Hepatocyte (in vitro differentiated cells): ENCODE measurements at regions not wholly inside any gene's neighbourhood (a gene's known extent, or its start where the extent isn't known, plus 50 kb on each side); places are given as distances from the start of the nearest gene placed in this dataset.

ENCODE experiments used
- DNase-seq: peaks from one replicate; pipeline ENCODE4 v3.0.0-alpha.2; 2016; ENCODE audit warnings: low spot score
- H2AFZ ChIP-seq: fragments of 200-600 bp; sonication (generic); 2 replicates; pipeline ENCODE4 v1.6.0; 2016; ENCODE audit warnings: antibody characterized with exemption, mild to moderate bottlenecking
- H3K27ac ChIP-seq: fragments of 200-600 bp; sonication (generic); 2 replicates; pipeline ENCODE4 v1.5.1; 2016; ENCODE audit warnings: mild to moderate bottlenecking
- H3K27me3 ChIP-seq: fragments of 200-600 bp; sonication (generic); 2 replicates; pipeline ENCODE4 v1.6.1; 2016
- H3K36me3 ChIP-seq: fragments of 200-600 bp; sonication (generic); replicated peaks from 2 replicates; pipeline ENCODE4 v1.5.1; 2016; ENCODE audit warnings: low read depth; ENCODE audit not compliant: insufficient read depth
- H3K4me1 ChIP-seq: fragments of 200-600 bp; sonication (generic); 2 replicates; pipeline ENCODE4 v1.5.1; 2016; ENCODE audit warnings: mild to moderate bottlenecking, moderate library complexity; ENCODE audit not compliant: insufficient read depth
- H3K4me2 ChIP-seq: fragments of 200-600 bp; sonication (generic); 2 replicates; pipeline ENCODE4 v1.6.0; 2016
- H3K4me3 ChIP-seq: fragments of 200-600 bp; sonication (generic); 2 replicates; pipeline ENCODE4 v1.5.1; 2016; ENCODE audit warnings: mild to moderate bottlenecking
- H3K79me2 ChIP-seq: fragments of 200-600 bp; sonication (generic); 2 replicates; pipeline ENCODE4 v1.6.0; 2017; ENCODE audit warnings: mild to moderate bottlenecking
- H3K9me2 ChIP-seq: fragments of 200-600 bp; sonication (generic); replicated peaks from 2 replicates; pipeline ENCODE4 v1.6.0; 2017; ENCODE audit warnings: mild to moderate bottlenecking; ENCODE audit not compliant: insufficient read depth
- H3K9me3 ChIP-seq: fragments of 200-600 bp; sonication (generic); 2 replicates; pipeline ENCODE4 v1.5.1; 2016; ENCODE audit warnings: low read depth, mild to moderate bottlenecking
- H4K20me1 ChIP-seq: fragments of 200-600 bp; sonication (generic); 2 replicates; pipeline ENCODE4 v1.6.0; 2016; ENCODE audit warnings: mild to moderate bottlenecking; ENCODE audit not compliant: insufficient read depth, poor library complexity, severe bottlenecking
- EZH2 ChIP-seq: fragments of 200-600 bp; sonication (generic); IDR thresholded peaks from 2 replicates; pipeline ENCODE4 v1.6.1; 2016; ENCODE audit warnings: antibody characterized with exemption, mild to moderate bottlenecking, borderline replicate concordance
- EZH2phosphoT487 ChIP-seq: fragments of 200-600 bp; sonication (generic); IDR thresholded peaks from one replicate; pipeline ENCODE4 v1.6.1; 2018; ENCODE audit warnings: antibody characterized with exemption, mild to moderate bottlenecking, low read depth, moderate library complexity; ENCODE audit not compliant: unreplicated experiment, severe bottlenecking
- WGBS: methylation state at CpG from one replicate; pipeline ENCODE4 v1.1.6; 2016; ENCODE audit warnings: low lambda C conversion rate; ENCODE audit errors: missing lambda C conversion rate; 5-methylcytosine and 5-hydroxymethylcytosine counted together
- TF ChIP-seq, protein P1 (sequence below): fragments of 200-600 bp; sonication (generic); IDR thresholded peaks from 2 replicates; pipeline ENCODE4 v1.5.1; 2016; ENCODE audit warnings: antibody characterized with exemption, mild to moderate bottlenecking; ENCODE audit not compliant: poor library complexity

DNA sequence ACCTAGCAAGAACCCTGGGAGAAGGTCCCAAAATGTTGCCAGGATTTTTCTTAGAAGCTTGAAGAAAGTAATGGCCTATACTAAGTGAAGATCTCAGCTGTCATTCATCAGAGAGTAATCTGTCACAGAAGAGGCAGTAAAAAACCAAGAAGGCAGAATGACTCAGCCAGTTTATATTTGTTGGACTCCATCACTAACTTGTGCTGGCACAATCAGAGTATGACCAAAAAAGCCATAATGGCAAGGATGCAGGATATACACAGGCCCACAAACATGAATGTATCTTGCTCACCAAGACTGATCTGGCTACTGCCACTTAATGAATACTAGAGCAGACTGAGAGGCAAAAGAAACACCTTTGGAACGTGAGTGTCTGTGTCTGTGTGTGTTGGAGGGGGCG is 104.0 kb upstream of the POU5F2 start:
- no peaks in the 10 kb centered on the region for H3K79me2 ChIP-seq
- WGBS, result 91% methylated on average over 2 of the region's 2 CpGs
- no peak overlapping the region for H3K4me2 ChIP-seq
- no peak overlapping the region for H3K4me3 ChIP-seq
- no peaks in the 10 kb centered on the region for H3K4me1 ChIP-seq
- DNase-seq, result no peak
- H3K9me2 ChIP-seq, result no peaks in the 10 kb centered on the region
- H3K9me3 ChIP-seq, result peaks cover 10% of the 10 kb centered on the region
- H4K20me1 ChIP-seq, result no peaks in the 10 kb centered on the region
- TF ChIP-seq EZH2phosphoT487, result no peak
- TF ChIP-seq, protein P1, sequence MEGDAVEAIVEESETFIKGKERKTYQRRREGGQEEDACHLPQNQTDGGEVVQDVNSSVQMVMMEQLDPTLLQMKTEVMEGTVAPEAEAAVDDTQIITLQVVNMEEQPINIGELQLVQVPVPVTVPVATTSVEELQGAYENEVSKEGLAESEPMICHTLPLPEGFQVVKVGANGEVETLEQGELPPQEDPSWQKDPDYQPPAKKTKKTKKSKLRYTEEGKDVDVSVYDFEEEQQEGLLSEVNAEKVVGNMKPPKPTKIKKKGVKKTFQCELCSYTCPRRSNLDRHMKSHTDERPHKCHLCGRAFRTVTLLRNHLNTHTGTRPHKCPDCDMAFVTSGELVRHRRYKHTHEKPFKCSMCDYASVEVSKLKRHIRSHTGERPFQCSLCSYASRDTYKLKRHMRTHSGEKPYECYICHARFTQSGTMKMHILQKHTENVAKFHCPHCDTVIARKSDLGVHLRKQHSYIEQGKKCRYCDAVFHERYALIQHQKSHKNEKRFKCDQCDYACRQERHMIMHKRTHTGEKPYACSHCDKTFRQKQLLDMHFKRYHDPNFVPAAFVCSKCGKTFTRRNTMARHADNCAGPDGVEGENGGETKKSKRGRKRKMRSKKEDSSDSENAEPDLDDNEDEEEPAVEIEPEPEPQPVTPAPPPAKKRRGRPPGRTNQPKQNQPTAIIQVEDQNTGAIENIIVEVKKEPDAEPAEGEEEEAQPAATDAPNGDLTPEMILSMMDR, result no peak
- TF ChIP-seq EZH2, result no peak
- H3K36me3 ChIP-seq, result no peaks in the 10 kb centered on the region
- no peak overlapping the region for H3K27ac ChIP-seq
- H3K27me3 ChIP-seq, result no peaks in the 10 kb centered on the region
- no peak overlapping the region for H2AFZ ChIP-seq

DNA sequence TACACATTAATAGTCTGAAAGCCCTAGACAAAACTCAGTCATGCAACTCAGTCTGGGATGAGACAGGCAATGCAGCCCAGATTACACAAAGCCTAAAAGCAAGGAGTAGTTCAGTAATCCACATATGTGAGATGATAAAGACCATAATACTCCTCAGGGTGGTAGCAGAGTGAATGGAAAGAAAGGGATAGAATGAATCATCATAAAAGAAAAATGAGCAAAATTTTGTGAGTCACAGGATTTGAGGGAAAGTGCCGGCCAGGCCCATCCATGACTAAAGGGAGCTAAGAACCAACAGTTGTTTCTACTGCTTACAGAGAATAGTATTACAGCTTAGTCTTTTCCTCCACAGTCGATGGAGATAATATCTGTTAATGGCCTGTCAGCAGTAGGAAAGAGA is 90.0 kb upstream of the POU5F2 start:
- Histone ChIP-seq H3K36me3 (no peaks in the 10 kb centered on the region), H3K9me3 (no peaks in the 10 kb centered on the region), H3K79me2 (no peaks in the 10 kb centered on the region), H3K4me3 (no peak overlapping the region), H3K27me3 (no peaks in the 10 kb centered on the region), H3K27ac (no peak overlapping the region), H3K4me1 (no peaks in the 10 kb centered on the region), H4K20me1 (no peaks in the 10 kb centered on the region), H3K4me2 (no peak overlapping the region), H2AFZ (no peak overlapping the region), H3K9me2 (no peaks in the 10 kb centered on the region)
- no peak for DNase-seq
- 75% methylated on average over 2 of the region's 2 CpGs for WGBS
- TF ChIP-seq, protein P1, result no peak
- TF ChIP-seq EZH2phosphoT487, result no peak
- TF ChIP-seq EZH2, result no peak

DNA sequence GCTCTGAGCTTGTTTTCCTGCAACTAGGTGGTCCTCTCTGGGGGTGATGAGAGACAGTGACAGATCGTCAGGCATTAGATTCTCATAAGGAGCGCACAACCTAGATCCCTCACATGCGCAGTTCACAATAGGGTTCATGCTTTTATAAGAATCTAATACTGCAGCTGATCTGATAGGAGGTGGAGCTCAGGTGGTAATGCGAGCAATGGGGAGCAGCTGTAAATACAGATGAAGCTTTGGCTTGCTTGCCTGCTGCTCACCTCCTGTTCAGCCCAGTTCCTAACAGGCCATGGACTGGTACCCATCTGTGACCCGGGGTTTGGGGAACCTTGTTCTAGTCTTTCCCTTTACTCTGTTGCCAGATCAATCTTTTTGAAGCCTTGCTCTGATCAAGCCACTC is 89.5 kb upstream of the POU5F2 start:
- H3K27ac ChIP-seq, result no peak overlapping the region
- no peaks in the 10 kb centered on the region for H3K9me2 ChIP-seq
- no peak overlapping the region for H3K4me3 ChIP-seq
- no peaks in the 10 kb centered on the region for H3K79me2 ChIP-seq
- H3K4me1 ChIP-seq, result no peaks in the 10 kb centered on the region
- no peaks in the 10 kb centered on the region for H3K9me3 ChIP-seq
- H3K27me3 ChIP-seq, result no peaks in the 10 kb centered on the region
- 99% methylated on average over 5 of the region's 5 CpGs for WGBS
- TF ChIP-seq EZH2phosphoT487, result no peak
- TF ChIP-seq, protein P1, result no peak
- TF ChIP-seq EZH2, result no peak
- H4K20me1 ChIP-seq, result no peaks in the 10 kb centered on the region
- H3K4me2 ChIP-seq, result no peak overlapping the region
- no peaks in the 10 kb centered on the region for H3K36me3 ChIP-seq
- no peak for DNase-seq
- no peak overlapping the region for H2AFZ ChIP-seq

DNA sequence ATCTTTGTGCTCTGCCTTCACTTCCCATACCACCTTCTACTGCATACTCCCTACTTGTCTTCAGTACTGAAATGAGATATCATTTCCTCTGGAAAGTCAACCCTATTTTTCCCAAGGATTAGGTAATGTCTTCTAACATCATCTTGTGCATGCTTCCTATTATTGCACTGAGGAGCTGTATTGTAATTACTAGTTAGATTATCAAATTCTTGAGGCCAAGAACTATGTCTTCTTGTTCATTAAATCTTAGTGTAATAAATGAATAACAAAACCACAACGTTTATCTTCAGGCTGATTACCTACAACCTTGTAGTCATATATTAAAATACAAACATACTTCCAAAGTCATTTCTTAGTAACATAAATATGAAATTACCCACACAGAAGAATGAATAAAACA is 87.9 kb upstream of the POU5F2 start:
- Histone ChIP-seq H3K4me1 (no peaks in the 10 kb centered on the region), H3K4me3 (no peak overlapping the region), H2AFZ (no peak overlapping the region), H3K27me3 (no peaks in the 10 kb centered on the region), H3K27ac (no peak overlapping the region), H3K9me2 (no peaks in the 10 kb centered on the region), H3K9me3 (no peaks in the 10 kb centered on the region), H4K20me1 (no peaks in the 10 kb centered on the region), H3K36me3 (no peaks in the 10 kb centered on the region), H3K4me2 (no peak overlapping the region), H3K79me2 (no peaks in the 10 kb centered on the region)
- 92% methylated on average over 1 of the region's 1 CpG for WGBS
- no peak for DNase-seq
- TF ChIP-seq EZH2phosphoT487 (no peak), EZH2 (no peak)
- TF ChIP-seq, protein P1, result no peak
